GM21825 (cell line): ENCODE measurements at regions not wholly inside any gene's neighbourhood (a gene's known extent, or its start where the extent isn't known, plus 50 kb on each side); places are given as distances from the start of the nearest gene placed in this dataset.

Experiments used
- ATAC-seq: cut with Tn5 transposase; IDR thresholded peaks from one replicate; pipeline ENCODE4 v1.9.1; 2021; ENCODE audit warnings: mild to moderate bottlenecking, moderate library complexity; ENCODE audit not compliant: unreplicated experiment

DNA sequence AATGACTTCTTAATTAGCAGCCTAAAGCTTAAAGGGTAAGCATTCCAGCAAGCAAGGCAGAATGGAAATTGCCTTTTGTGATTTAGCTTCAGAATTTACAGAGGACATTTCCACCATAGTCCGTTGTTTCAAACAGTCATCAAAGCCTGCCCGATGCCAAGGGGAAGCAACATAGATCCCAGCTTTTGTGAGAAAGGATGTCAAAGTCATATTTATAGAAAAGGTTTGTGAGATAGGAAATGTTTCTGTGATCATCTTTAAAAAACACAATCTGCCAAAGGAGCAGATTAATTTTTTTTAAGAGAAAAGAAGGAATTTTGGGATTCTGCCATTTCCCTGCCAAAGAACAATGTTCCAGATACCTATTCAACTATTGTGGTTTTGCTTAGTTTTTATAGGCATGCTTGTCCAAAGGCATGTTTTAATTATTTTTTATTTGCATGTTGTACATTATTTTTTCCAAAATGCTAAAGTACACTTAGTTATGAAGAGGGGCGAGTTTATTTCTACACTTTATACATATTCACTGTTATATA lies 346.9 kb downstream of the ZNF608 start:
- no peak for ATAC-seq

DNA sequence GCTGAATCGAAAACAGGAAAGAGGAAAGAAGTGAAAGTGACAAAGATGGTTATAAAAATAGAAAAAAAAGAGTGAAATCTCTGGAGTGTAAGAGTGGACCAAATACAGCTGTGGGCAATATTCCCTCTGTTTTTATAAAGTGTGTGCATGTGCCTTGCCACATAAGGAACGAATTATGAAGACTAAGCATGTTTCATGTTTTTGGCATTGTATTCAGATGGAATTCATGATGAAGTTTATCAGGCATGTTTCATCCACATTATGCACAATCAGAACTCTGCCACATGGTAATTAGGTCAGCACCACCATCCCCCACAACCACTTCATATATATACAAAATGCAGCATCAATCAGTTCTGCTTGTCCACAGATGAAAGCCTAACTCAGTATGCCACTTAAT lies 348.0 kb downstream of the ZNF608 start:
- no peak for ATAC-seq

DNA sequence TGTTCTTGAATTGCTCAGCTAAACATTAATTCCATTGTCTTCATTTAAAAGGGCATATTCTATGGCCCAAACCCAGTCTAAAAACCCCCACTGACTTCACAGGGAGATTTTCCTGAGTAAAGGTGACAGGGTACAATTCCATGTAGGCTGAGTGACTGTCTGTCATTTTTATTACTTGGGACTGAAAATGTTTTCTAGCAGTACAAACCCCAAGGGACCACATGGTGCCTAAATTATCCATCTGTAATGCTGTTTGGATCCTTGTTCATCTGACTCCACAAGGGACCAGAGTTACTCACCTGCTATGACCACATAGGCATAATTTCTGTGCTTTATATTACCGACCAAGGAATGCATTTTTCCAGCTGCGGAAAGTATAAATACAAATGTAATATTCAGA lies 349.1 kb downstream of the ZNF608 start:
- no peak for ATAC-seq

DNA sequence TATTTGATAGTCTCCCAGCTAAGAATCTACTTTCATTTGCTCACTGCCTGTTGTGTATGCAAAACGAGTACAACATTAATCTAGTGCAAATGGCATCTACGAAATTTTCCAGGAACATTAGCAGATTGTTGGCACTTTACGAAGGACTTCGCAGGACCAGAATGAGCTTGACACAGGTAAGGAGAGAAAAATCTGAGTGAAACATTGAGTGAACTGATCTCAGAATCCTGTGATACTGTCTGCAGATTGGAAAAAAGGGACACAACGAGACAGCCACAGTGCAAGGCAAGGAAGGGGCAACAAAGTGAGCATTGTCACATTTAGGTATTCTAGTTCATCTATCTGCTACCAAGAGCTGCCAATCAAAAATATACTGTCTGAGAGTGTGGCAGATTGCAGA lies 350.5 kb downstream of the ZNF608 start:
- ATAC-seq, result no peak

DNA sequence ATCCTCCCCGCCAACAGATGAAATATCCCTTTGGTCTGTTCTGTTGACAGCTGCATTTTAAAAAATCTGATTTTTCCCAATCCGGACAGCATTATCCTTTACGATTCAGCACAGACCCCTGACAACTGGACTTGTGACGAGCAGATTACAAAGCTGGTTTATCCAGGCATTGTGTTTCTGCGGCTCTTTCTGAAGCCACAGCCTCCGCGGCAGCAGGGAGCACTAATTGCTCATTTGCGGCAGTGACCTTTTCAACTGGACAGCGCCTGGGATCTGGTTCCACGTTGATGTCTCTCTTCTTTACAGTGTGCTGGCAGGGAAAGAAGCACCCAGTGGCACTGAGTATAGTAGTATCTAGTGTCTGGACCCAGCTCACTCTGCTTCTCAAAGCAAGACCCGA lies 351.2 kb downstream of the ZNF608 start:
- ATAC-seq, result no peak

DNA sequence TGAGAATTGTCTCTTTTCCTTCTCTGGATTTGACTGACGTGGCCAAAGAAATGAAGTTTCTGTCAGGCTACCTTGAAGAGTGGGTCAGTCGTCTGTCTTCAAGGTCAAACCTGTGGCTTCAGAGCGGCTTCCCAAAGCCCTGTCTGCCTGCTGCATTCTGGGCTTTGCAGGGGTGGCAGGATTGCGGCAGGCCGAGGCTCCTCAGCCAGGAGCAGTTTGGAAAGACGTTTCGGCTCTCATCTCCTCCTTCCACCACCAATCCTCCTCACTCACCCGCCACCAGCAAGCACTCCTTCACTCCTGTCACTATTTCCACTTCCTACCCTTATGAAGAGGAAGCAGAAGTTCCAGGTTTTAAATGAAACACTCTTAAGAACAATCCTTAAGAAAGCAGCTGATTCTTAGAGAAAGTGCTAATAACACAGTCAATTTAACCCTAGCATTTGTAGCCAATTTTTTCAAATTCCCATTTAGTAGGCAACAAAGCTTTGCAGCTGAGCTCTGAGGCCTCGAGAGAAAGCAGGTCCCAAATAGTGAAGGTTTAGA lies 351.7 kb downstream of the ZNF608 start:
- ATAC-seq, result no peak

DNA sequence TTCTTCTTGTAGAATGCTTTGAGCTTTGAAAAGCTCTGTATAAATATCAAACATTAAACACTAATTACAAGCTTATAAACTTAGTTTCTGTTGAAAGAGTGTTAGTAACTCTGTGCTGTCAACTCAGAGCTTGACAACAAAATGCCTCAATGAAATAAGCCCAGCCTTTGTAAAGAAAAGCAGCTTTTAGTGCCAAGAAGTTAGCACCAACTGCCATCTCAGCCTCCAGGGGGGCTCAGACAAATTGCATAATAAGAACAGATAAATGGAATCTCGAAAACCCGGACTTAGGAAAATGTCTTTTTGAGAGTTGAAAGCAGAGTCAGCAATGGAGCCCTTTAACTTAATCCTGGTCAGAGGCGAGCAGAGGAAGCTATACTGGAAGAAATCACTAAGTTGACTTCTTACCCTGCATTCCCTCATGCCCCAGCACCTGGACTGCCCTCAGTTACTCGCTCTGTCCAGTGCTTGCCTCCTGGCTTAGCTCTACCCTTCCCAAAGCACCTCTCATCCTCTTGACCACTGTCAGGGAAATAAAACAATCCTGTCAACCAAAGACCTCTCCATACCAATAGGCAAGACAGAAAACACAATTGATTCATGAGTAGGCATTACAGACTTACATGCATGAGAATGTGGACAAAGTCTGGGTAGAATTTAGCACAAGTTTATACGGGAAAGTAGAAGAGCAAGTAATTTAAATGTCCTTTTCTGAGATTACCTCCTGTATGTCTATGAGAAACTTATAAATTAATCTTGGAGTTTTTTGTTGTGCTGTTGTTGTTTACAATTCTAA lies 352.7 kb downstream of the ZNF608 start:
- ATAC-seq, result no peak

DNA sequence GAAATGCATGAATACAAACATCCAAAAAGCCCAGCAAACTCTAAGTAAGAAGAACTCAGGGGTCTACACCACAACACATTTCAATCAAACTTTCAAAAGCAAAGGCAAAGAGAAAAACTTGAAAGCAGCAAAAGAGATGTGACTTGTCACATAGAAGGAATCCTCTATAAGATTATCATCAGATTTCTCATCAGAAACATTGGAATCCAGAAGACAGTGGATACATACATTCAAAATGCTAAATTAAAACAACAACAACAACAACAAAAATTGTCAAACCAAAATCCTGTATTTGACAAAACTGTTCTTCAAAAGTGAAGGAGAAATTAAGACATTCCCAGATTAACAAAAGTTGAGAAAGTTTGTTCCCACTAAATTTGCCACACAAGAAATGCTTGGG lies 362.7 kb downstream of the ZNF608 start:
- no peak for ATAC-seq

DNA sequence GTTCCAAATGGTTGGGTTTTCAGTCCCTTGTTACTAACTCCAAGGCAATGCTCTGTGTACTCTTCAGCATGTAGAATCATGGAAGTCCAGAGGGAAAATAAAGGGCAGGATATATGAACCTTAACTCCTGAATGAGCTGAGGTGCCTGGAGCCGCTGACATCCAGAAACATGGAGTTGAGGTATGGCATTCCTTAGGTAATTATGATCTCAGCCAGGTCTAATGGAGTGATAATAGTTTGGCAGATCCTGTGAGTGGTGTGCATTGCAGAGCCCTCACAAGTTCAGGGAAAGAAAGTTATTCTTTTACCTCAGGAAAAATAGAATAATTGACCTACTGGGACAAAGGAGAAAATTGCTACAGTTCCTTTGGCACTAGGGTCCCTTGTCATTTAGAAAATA lies 369.1 kb downstream of the ZNF608 start:
- ATAC-seq, result no peak

DNA sequence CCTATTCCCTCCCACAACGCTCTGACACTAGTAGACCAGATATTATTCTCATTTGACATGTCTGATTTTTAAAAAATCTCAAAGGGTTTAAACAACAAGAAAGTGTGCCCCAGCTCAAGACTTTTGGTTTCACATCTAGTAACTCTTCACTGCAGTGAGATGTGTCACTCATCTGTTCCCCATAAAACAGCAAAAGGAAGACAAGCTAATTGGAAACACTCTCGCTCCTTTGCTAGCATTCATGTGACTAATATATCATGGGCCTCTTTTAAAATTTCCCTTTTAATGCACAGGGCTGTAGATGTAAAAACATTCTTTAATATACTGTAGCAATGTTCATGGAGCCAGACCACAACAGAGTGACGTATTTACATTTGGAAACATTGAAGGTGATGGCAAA lies 372.6 kb downstream of the ZNF608 start:
- ATAC-seq, result no peak

DNA sequence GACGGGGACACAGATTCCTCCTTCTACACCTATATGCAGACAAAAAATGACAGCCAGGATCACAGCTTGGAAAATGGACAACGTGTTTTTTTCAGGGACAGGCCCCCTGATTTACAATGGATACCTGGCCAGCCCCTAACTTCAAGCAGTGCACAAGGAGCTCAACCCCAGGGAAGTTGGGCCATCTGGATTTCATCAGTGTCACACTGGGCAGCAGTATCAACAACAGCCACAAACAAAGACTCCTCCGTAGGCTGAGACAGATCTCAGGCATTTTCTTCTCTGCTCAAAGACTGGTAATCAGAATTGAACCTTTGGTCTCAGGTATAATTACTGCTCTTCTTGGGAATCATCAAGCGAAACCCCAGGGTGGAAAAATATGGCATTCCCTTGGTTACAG lies 374.0 kb downstream of the ZNF608 start:
- ATAC-seq, result no peak

DNA sequence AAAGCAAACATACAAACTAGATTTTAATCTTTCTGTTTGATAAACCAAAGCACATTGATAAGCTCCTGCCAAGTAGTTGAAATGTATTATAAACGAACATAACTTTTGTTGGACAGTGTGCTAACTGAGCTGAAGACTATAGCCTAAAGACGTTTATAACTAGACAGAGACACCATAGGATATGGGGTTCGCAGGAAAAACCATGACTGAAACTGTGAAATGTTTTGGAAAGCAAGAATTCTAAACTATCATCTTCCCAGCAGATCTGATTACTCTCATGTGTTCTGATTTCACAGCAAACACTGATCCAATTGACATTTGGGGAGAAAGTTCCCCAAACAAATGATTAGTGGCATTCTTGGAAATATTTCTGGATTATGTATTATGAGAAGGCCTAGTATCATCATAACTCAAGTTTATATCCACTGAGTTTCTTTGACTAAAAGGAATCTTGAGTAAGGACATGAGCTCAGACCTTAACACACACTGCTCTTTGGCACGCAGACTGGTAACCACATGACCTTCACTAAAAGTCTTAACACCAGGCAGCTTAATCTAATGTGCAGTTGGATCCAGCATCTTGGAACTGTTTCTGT lies 375.2 kb downstream of the ZNF608 start:
- no peak for ATAC-seq

DNA sequence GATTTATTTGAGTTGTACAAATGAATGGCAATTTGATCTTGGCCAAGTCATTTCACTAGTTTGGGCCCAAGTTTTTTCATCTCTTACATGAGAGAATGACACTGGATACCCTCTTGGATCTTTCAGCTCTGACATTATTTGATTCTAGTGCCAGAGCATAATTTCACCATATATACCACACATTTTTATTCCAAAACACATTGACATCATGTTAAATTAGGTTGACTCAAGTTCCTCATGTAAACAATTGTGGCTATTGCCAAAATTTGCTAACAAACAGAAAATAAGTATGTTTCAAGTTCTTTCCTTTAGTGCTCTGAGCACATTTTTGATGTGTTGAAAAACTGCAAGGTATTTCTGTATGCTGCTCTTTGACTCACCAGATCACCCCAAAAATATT lies 375.8 kb downstream of the ZNF608 start:
- ATAC-seq, result no peak

DNA sequence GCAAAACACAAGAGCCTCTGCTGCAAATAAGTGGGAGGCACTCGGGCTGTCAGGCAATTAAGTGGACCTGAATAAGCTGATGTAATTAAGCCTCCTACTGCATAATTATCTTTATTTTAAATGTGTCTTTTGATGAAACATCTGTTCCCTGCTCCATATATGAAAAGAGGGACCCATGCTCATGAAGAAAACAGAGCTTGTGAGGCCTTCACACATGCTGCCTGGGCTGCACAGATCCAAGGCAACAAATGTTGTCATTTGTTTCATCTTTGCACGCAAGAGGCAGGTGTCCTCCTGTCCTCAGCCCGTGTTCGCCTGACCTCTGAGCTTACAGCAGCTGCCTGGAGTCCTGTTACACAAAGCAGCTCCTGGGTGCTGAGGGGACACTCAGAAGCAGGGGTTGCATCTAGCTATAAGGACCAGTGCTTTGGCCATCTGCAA lies 381.1 kb downstream of the ZNF608 start:
- no peak for ATAC-seq

DNA sequence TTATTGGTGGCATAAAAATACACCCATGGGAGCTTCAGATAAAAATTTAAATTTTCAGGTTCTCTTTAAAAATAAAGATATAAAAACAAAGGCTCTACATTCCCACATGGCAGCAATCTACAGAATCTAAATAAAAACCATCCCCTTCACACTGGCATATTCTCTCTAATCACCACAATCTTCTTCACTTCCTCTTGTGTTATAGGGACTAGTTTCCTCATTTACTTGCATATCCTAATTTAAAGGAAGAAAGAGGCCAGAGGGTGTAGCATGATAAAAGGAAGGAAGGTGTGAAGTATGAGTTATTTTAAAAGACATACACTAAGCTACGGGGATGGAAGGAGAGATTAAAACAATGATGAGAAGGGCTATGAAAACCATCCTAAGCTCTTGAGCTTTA lies 390.5 kb downstream of the ZNF608 start:
- no peak for ATAC-seq

DNA sequence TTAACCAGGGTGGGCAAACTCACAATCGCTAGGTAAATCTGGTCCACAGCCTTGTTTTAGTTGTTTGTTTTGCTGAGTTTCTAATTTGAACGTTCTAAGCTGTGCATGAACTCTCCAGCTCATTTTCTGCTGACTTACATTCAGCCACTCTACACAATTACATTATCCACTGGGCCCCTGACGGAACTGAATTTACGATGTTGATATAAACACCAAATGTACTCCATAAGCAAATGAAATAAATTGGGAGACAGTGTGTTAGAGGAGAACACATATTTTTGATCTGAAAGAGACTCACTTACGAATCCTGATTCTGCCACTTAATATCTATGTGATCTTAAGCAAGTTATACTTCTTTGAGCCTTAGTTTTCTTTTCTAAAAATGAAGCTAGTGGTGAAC lies 393.4 kb downstream of the ZNF608 start:
- ATAC-seq, result no peak

DNA sequence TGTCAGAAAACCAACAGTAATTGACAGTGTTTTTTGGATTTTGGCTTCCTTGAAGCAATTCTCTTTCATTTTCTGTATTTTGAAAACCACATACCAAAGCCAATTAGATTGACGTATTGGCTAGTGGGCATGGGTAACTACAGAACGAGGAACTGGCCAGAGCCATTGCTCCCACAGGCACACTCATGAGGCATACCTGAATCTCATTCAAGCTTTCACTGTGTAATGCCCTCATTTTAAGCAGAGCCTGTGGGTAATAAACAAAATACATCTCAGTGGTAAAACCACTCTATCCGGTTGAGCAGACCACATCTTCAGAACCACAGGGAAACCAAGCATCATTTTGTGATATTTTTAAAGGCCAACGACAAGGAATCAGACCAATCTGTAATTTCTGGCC lies 394.1 kb downstream of the ZNF608 start:
- ATAC-seq, result no peak

DNA sequence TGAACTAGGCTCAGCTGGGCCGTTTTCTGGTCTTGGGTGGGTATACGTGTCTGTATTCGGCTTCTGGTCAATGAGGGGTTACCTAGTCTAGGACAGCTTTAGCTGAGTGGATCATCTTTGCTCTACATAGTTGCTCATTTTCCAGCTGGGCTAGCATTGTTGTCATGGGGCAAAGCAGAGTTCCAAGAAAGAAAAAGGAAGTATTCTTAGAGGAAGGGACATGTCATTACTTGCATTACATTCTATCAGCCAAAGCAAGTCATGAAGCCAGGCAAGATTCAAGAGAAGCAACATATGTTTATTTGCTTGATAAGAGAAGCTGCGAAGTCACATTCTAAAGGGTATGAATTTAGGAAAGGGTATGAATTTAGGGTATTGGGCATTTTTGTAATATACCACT lies 396.5 kb downstream of the ZNF608 start:
- ATAC-seq, result no peak

DNA sequence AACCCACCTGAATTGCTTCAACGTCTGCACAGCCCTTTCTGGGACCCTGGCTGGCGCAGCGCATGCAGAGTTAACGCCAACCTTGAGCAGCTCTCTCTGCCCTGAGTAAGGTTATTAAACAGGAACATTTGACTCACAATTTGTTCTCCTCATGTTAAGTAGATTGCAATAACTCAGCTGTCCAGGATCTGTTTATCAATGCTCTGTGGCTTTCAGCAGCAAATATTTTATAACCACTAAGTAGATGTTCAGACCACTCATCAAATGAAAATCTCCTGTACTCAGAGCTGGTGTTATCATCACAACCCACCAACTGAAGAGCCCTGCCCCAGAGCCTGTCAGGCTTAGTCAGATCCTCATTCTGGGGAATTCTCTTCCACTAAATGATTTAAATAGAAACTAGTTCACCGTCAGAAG lies 403.0 kb downstream of the ZNF608 start:
- no peak for ATAC-seq

DNA sequence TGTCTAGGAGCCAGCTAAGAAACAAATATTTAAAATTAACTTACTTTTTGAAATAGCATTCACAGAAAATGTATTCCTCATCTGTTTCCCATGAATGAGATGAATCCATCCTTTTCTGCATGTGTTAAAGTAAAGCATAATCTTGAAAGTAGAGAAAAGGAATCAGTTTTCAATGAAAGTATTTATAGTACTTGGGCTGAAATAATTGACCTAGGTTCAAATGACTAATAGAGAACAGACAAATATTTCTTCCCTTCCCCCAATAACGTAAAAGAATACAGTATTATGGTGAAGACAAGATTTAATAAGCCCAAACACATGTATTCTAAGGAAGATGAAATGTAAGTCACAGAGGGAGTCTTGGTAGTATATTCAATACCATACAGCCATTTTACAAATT lies 403.5 kb downstream of the ZNF608 start:
- ATAC-seq, result no peak

DNA sequence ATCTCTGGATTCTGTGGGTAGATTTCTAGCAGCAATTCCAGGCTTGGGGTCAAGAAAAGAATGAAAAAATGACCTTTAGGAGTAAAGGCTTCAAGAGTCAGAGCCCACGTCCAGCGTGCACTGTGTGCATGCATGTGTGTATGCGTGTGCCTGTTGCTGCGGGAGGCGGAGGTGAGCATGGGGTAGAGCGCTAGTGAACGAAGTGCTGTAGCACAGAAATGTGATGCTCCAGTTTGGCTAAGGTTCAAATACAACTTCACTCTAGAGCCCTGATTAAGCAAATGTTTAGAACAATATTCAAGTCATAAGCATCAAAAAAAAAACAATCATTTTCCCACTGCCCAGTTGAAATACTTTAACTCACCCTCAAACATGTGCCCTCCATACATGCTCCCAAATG lies 403.9 kb downstream of the ZNF608 start:
- no peak for ATAC-seq

DNA sequence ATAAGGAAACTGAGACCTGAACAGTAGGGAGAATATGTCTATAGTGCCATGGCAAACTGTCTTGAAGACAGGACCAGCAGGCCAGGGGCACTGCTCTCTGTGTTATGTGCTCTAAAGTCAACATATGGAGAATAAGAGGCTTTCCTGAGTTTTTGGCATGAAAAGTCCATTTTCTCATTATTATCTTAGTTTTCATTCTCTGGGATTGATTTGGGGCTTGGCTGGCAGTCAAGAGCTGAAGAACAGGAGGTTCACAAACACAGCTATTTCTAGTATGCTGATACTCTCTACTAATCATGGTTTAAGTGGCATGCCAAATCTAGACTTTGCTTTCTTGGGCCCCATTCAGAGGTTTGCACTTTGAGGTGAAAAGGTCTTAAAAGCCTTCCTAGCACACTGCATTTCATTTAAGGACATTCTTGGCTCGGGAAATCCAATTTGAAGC lies 404.4 kb downstream of the ZNF608 start:
- no peak for ATAC-seq
